Keratinocyte (primary cell): ENCODE measurements at regions not wholly inside any gene's neighbourhood (a gene's known extent, or its start where the extent isn't known, plus 50 kb on each side); places are given as distances from the start of the nearest gene placed in this dataset.

Experiments
- CTCF ChIP-seq, 3 experiments: IDR thresholded peaks in 1 of 3; conservative IDR thresholded peaks in 1 of 3; optimal IDR thresholded peaks in 1 of 3; 2 replicates in 2 of 3; 3 replicates in 1 of 3; pipeline versions ENCODE3 to v1.5.1; 2011; ENCODE audit warnings: low read length in 3 of 3, mild to moderate bottlenecking in 3 of 3, moderate library complexity in 2 of 3, control low read depth in 1 of 3, inconsistent platforms in 1 of 3; ENCODE audit not compliant: insufficient read depth in 2 of 3; ENCODE audit errors: extremely low read depth in 1 of 3
- EZH2 ChIP-seq: IDR thresholded peaks from one replicate; pipeline ENCODE4 v1.6.1; 2012; ENCODE audit warnings: inconsistent platforms, mild to moderate bottlenecking, low read length, moderate library complexity

GRCh38 chr1:98315309-98315708, 346.2 kb upstream of the SNX7 start:
- TF ChIP-seq EZH2 (no peak), CTCF (optimal IDR thresholded peaks at IDR 0.05 in 1 of 3, IDR thresholded peaks at IDR 0.05 in 1 of 3, conservative IDR thresholded peaks at IDR 0.05 in 1 of 3; ENCODE audit: extremely low read depth in 1 of 3, insufficient read depth in 2 of 3, low read length in 3 of 3) (no peak)
